ENCODE measurements at regions not wholly inside any gene's neighbourhood (a gene's known extent, or its start where the extent isn't known, plus 50 kb on each side); places are given as distances from the start of the nearest gene placed in this dataset.
"Not testable (repeated sequence)": the region's sequence is repeated elsewhere in the genome, so short reads cannot be mapped to it uniquely, and the experiment has no call there.

GRCh38 chr1:200260597-200261335 is 149.1 kb downstream of the ZNF281 start:
- H3K27ac ChIP-seq = no peak overlapping the region
- intact Hi-C loops (cut with DNase I; ENCODE audit: low total_unique reads) = no loop called here
- TF ChIP-seq, protein P1, sequence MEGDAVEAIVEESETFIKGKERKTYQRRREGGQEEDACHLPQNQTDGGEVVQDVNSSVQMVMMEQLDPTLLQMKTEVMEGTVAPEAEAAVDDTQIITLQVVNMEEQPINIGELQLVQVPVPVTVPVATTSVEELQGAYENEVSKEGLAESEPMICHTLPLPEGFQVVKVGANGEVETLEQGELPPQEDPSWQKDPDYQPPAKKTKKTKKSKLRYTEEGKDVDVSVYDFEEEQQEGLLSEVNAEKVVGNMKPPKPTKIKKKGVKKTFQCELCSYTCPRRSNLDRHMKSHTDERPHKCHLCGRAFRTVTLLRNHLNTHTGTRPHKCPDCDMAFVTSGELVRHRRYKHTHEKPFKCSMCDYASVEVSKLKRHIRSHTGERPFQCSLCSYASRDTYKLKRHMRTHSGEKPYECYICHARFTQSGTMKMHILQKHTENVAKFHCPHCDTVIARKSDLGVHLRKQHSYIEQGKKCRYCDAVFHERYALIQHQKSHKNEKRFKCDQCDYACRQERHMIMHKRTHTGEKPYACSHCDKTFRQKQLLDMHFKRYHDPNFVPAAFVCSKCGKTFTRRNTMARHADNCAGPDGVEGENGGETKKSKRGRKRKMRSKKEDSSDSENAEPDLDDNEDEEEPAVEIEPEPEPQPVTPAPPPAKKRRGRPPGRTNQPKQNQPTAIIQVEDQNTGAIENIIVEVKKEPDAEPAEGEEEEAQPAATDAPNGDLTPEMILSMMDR (IDR thresholded peaks at IDR 0.05) = no peak
- H3K4me3 ChIP-seq = no peak overlapping the region
- no peaks in the 10 kb centered on the region for H3K4me1 ChIP-seq
- H3K36me3 ChIP-seq = no peaks in the 10 kb centered on the region
- no peaks in the 10 kb centered on the region for H3K9me3 ChIP-seq
- peaks cover 0 to 7% of the 10 kb centered on the region in 2 donors for H3K27me3 ChIP-seq
- no peak for DNase-seq

DNA sequence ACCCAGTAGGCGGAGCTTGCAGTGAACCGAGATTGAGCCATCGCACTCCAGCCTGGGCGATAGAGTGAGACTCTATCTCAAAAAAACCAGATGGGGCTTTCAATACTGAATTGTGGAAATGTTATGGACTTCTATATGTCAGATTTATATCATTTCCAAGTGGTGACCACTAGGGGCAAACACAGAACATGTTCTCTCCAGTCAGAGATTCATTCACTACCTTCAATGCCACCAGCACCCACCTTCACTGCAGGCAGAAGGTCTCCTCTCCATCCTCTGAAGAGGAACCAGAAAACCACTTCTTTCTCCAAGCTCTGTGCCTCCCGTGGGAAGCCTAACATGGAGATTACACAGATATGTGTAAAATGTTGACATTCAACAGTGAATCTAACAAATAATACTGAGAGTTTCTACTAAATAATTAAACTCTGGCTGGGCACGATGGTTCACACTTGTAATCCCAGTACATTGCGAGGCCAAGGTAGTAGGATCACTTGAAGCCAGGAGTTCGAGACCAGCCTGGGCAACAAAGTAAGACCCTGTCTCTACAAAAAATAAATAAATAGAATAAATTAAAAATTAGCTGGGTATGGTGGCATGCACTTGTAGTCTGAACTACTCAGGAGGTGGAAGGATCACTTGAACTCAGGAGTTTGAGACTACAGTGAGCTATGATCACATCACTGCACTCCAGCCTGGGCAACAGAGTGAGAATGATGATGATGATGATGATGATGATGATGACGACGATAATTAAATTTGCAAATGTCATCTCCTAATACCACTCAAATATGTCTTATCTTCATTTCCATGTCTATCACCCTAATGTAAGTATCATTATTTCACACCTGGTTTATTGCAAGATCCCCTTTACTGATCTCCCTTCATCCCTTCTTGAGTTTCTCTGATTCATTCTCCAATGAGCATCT is 151.1 kb downstream of the ZNF281 start:
- Histone ChIP-seq H3K27ac (no peak overlapping the region), H3K36me3 (no peaks in the 10 kb centered on the region), H3K9me3 (no peaks in the 10 kb centered on the region), H3K4me1 (no peaks in the 10 kb centered on the region), H3K27me3 (peaks cover 0 to 7% of the 10 kb centered on the region in 2 donors), H3K4me3 (no peak overlapping the region)
- DNase-seq = no peak
- TF ChIP-seq, protein P1 (IDR thresholded peaks at IDR 0.05) = no peak
- intact Hi-C loops (cut with DNase I; ENCODE audit: low total_unique reads) = no loop called here

- H3K27ac ChIP-seq = no peak overlapping the region
- peaks cover 0 to 7% of the 10 kb centered on the region in 2 donors for H3K27me3 ChIP-seq
- H3K36me3 ChIP-seq = no peaks in the 10 kb centered on the region
- H3K9me3 ChIP-seq = no peaks in the 10 kb centered on the region
- H3K4me1 ChIP-seq = no peaks in the 10 kb centered on the region
- DNase-seq = no peak
- TF ChIP-seq, protein P1 (IDR thresholded peaks at IDR 0.05) = no peak
- no peak overlapping the region for H3K4me3 ChIP-seq
- intact Hi-C loops (cut with DNase I; ENCODE audit: low total_unique reads) = no loop called here
Measured at GRCh38 chr1:200257235-200257634, 152.6 kb downstream of the ZNF281 start.

- H3K9me3 ChIP-seq; intact Hi-C loops (cut with DNase I; ENCODE audit: low total_unique reads); DNase-seq; H3K36me3 ChIP-seq; H3K27me3 ChIP-seq; H3K27ac ChIP-seq; H3K4me3 ChIP-seq; H3K4me1 ChIP-seq: not testable (repeated sequence)
Measured at GRCh38 chr1:200254602-200255001, 155.2 kb downstream of the ZNF281 start.

GRCh38 chr1:200253774-200254495 is 155.9 kb downstream of the ZNF281 start:
- no peaks in the 10 kb centered on the region for H3K4me1 ChIP-seq
- peaks cover 0 to 7% of the 10 kb centered on the region in 2 donors for H3K27me3 ChIP-seq
- no peak for DNase-seq
- intact Hi-C loops (cut with DNase I; ENCODE audit: low total_unique reads) = no loop called here
- no peak overlapping the region for H3K27ac ChIP-seq
- no peaks in the 10 kb centered on the region for H3K36me3 ChIP-seq
- H3K9me3 ChIP-seq = no peaks in the 10 kb centered on the region
- no peak overlapping the region for H3K4me3 ChIP-seq
- TF ChIP-seq, protein P1 (IDR thresholded peaks at IDR 0.05) = no peak
